ENCODE measurements at regions not wholly inside any gene's neighbourhood (a gene's known extent, or its start where the extent isn't known, plus 50 kb on each side); places are given as distances from the start of the nearest gene placed in this dataset.

DNA sequence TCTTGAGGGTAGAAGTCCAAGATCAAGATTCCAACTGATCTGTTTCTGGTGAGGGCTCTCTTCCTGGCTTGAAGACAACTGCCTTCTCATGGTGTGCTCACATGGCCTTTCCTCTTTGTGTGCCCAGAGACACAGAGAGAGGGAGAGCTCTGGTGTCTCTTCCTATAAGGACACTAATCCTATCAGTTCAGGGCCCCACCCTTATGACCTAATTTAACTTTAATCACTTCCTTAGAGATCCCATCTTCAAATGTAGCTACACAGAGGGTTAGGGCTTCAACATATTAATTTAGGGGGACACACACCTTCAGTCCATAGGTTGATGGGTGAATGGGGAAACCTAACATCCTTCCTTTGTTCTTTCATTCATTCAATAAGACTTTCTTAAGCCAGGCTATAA, 144.6 kb downstream of the MN1 start:
- H3K27ac ChIP-seq: no peak overlapping the region
- POLR2A ChIA-PET (ENCODE audit: low non-redundant PET): no interaction called here
- no peak for DNase-seq (ENCODE audit: low spot score)
- no peak for TF ChIP-seq CTCF (conservative IDR thresholded peaks at IDR 0.05; ENCODE audit: low read depth)
- CTCF ChIA-PET: interaction anchor here (0.6 kb wide), 1 partner anchor 659 kb away, joined by 3 read pairs; no protein-coding TSS in a partner anchor

DNA sequence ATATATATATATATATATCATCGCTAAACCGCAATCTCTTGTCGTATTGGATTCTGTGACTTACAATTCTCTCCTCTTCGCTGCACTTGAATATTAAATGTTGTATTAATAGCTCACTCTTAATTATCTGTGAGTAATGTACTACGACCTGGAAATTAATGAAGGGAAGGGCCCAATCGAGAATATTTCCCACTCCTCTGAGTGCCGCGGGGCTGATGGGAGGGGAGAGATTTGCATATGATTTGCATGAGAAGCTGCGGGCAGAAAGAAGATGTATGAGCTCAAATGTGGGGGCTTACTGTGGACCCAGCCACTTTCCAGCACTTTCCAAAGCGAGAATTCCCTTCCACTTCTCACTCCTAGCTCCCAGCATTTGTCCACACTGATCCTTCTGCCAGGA, 141.2 kb downstream of the MN1 start:
- DNase-seq (ENCODE audit: low spot score): no peak
- no peak overlapping the region for H3K27ac ChIP-seq
- ChIA-PET CTCF (interaction anchor here (0.6 kb wide), 1 partner anchor 143 kb away, joined by 3 read pairs; no protein-coding TSS in a partner anchor), POLR2A (ENCODE audit: low non-redundant PET) (no interaction called here)
- TF ChIP-seq CTCF (conservative IDR thresholded peaks at IDR 0.05; ENCODE audit: low read depth): no peak

DNA sequence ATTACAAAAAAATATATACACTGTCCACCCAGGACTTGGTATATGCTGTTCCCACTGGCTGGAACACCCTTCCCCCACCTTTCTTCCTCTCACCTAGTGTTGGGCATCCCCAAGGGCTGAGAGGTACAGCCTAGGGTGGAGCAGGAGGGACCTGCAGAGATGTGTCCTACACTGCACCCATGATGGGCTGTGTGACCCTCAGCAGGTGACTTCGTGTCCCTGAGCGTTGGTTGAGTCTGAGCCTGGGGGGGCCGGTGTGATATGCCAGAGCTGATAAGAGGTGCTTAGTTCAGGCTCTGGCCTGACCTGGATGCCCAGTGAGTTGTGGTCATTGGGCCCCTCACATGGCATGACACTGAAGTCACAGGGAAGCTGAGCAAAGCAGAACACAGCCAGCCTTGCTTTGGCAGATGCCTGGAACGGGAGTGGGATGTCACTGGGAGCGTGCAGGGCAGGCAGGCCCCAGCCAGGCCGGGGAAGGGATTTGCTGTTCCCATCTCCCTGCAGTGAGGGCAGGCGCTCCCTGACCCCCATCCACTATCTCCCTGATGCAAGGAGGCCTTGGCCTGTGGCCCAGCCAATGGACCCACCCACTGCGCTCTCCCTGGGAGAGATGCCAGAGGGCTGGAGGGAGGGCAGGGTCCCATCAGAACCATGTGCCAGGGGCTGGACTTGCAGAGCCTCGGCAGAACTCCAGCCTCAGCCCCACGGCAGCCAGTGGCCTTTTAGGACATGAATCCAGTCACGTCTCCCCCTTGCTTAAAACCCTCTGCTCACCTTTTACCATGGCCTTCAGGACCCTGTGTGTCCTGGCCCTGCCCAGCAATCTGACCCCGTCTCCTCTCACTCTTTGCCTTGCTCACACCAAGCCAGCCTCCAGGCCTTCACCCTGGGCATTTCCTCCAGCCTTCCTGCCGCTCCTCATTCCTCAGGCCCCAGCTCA, 138.9 kb downstream of the MN1 start:
- TF ChIP-seq CTCF (conservative IDR thresholded peaks at IDR 0.05; ENCODE audit: low read depth): no peak
- ChIA-PET POLR2A (ENCODE audit: low non-redundant PET) (no interaction called here), CTCF (no interaction called here)
- DNase-seq (ENCODE audit: low spot score): no peak
- H3K27ac ChIP-seq: peak overlapping the region; percentile 92

DNA sequence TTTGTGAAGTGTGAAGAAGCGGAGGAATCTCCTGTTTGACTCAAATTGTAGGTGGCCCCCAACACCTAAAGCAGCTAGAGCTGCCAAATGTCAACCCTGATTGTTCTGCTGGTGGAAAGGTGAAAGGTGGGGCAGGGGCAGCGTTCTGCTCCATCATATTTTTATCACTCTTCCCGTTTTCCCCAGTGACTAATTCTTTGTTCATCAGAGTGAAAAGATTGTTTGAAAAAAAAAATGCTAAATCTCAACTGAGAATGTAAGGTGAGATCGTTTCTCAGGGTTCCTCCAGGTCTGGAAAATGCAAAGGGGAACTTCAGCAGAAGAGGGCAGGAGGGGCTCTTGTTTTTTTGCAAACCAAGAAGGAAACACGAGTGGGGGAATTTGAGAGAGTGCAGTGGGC, 137.7 kb downstream of the MN1 start:
- TF ChIP-seq CTCF (conservative IDR thresholded peaks at IDR 0.05; ENCODE audit: low read depth): no peak
- ChIA-PET CTCF (no interaction called here), POLR2A (ENCODE audit: low non-redundant PET) (no interaction called here)
- DNase-seq (ENCODE audit: low spot score): no peak
- peak overlapping the region; percentile 92 for H3K27ac ChIP-seq

GRCh38 chr22:27666272-27666997, 135.1 kb downstream of the MN1 start:
- no peak for TF ChIP-seq CTCF (conservative IDR thresholded peaks at IDR 0.05; ENCODE audit: low read depth)
- ChIA-PET CTCF (no interaction called here), POLR2A (ENCODE audit: low non-redundant PET) (no interaction called here)
- DNase-seq (ENCODE audit: low spot score): no peak
- H3K27ac ChIP-seq: no peak overlapping the region

GRCh38 chr22:27667121-27667843, 134.3 kb downstream of the MN1 start:
- ChIA-PET POLR2A (ENCODE audit: low non-redundant PET) (no interaction called here), CTCF (no interaction called here)
- no peak for DNase-seq (ENCODE audit: low spot score)

More at GRCh38 chr22:27667121-27667843, 134.3 kb downstream of the MN1 start:
- peak overlapping the region; percentile 88 for H3K27ac ChIP-seq
- TF ChIP-seq CTCF (conservative IDR thresholded peaks at IDR 0.05; ENCODE audit: low read depth): no peak
